Ramos (cell line): ENCODE measurements at regions not wholly inside any gene's neighbourhood (a gene's known extent, or its start where the extent isn't known, plus 50 kb on each side); places are given as distances from the start of the nearest gene placed in this dataset.
"Not testable (repeated sequence)": the region's sequence is repeated elsewhere in the genome, so short reads cannot be mapped to it uniquely, and the experiment has no call there.

Experiments used
- in situ Hi-C: fragments of 300-500 bp; cut with MboI; formaldehyde crosslinking; loops from one replicate; pipeline ENCODE4 v1.14.3; 2022; ENCODE audit warnings: low sequenced_read_pairs; ENCODE audit not compliant: unreplicated experiment

- in situ Hi-C loops: no loop called here
Measured at GRCh38 chr12:69027411-69027881, 94.5 kb upstream of the CPM start.

- in situ Hi-C loops: no loop called here
Measured at GRCh38 chr12:69028941-69029729, 96.2 kb upstream of the CPM start.

GRCh38 chr12:69030321-69030720 lies 97.3 kb upstream of the CPM start:
- in situ Hi-C loops: no loop called here

DNA sequence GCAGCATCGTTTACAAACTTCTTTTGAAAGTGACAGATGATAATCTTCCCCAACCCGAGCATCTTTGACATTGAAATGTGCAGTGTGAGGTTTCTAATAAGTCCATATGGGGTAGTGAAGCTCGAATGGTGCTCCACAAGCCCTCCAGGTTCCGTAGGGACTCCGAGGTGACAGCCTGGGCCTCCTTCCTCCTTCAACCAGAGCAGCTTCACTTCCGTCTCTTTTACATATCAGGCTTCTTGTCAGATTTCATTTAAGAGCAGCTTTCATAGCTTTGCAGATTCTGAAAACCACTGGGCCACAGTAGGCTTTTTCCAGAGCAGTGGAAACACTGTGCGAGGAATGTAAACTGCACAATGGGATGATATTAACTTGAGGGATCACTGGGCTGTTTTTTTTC lies 103.6 kb upstream of the CPM start:
- in situ Hi-C loops: no loop called here

DNA sequence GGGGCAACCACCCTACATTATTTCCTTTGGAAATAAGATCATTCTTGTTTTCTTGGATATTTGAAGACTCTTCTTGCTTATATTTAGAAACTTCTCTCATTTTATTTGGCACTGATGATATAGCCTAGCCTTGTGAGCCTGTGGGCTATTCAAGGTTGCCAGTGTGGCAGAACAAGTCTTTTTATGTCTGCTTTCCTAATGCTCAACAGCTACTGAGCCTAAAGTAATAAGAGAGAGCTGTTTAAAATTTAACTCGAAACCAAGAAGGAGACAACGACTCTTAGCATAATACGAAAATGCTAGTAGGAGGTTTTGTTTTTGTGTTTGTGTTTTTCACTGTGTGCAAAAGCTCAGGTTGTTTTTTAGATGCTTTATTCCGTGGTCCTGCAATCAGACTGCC lies 104.0 kb upstream of the CPM start:
- in situ Hi-C loops: no loop called here

- in situ Hi-C loops: no loop called here
Measured at GRCh38 chr12:69039911-69040310, 106.9 kb upstream of the CPM start.

DNA sequence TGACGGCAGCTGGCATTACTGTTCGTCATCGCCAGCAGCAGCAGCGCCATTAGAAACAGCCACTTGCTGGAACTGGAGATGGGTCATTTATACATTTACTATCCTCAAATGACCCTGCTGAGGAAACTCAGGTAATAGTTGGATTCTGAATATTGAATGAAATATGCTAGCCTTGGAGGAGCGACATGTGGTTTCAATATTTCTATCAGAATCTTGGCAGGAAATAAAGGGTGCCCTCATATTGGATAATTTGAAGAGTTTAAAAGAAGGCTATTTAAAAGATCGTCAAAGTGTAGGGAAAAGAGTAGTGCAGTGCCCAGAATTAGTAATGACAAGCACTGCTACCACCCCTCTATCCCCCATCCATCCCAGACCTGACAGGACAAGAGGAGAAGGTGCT lies 109.6 kb upstream of the CPM start:
- in situ Hi-C loops: no loop called here

- in situ Hi-C loops: no loop called here
Measured at GRCh38 chr12:69042970-69043369, 110.0 kb upstream of the CPM start.

GRCh38 chr12:69044887-69045286 lies 111.9 kb upstream of the CPM start:
- in situ Hi-C loops: no loop called here

- in situ Hi-C loops: no loop called here
Measured at GRCh38 chr12:69045430-69045829, 112.5 kb upstream of the CPM start.

GRCh38 chr12:69046363-69046762 lies 113.4 kb upstream of the CPM start:
- in situ Hi-C loops: no loop called here

DNA sequence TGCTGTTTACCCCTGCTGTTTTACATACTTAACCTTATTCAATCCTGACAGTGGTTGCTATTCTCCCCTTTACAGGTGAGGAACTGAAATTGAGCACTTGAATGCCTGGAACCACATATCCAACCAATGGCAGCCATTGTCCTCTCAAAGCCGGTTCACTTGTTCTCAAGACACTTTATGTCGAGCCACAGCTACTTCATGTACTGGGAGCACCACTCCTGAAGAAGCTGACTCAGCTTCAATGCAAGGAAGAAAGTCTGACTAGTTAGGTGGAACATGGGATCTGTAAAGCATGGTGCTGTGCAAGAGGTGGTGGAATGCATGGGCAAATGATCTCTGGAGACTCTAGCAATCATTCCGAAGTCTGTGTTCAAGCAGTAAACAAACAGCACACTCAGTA lies 113.9 kb upstream of the CPM start:
- in situ Hi-C loops: no loop called here

- in situ Hi-C loops: no loop called here
Measured at GRCh38 chr12:69047990-69048389, 115.0 kb upstream of the CPM start.

GRCh38 chr12:69049855-69050254 lies 116.9 kb upstream of the CPM start:
- in situ Hi-C loops: not testable (repeated sequence)

GRCh38 chr12:69052613-69053408 lies 119.8 kb upstream of the CPM start:
- in situ Hi-C loops: no loop called here

DNA sequence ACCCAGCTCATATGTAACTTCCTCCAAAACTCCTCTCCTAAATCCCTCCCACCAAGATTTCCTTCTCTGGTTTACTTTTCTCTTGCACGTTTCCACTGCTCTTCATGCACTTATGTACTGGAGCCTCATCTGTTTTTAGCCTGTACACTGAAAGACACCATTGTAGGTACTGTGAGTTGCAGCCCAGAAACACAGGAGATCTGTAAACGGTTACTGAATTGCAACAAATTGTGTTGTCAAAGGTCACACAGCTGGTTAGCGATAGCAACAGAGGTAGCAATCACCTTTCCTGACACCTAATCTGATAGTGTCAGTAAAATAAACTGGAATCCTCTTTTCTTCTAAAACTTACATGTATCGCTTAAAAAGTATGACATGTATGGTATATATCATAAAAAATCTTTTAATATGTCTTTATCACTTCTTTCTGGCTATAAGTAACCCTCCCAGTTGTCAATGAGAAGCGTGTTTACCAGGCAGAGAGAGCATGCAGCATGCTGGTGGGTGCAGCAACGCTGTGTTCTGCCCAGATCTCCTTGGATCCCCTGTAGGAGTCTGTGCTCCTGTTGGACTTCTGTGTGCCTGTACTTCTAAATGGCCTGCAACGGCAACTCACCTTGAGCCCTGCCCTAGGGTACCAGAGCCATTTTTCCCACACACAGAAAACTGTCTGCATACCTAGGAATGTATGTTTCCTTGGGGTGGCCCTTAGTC lies 121.5 kb upstream of the CPM start:
- in situ Hi-C loops: no loop called here

- in situ Hi-C loops: no loop called here
Measured at GRCh38 chr12:69055280-69055679, 122.3 kb upstream of the CPM start.

DNA sequence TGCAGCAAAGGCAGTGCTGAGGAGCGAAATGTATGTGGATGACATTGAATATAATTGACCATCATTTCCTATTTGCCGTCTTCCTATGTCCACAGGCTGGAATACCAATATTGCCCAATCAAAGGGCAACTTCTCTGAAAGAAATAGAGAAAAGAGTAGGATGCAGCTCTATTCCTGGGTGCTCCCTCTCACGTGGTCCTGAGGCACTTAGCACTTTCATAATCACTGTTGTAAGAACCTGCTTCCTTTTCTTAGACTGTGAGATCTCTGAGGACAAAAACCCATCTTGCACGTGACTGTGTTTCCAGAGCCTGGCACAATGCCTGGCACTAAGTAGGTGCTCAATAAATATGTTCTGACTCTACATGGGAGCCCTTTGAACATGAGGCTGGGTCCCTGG lies 122.7 kb upstream of the CPM start:
- in situ Hi-C loops: no loop called here

- in situ Hi-C loops: no loop called here
Measured at GRCh38 chr12:69056743-69057515, 124.0 kb upstream of the CPM start.

GRCh38 chr12:69057742-69058141 lies 124.8 kb upstream of the CPM start:
- in situ Hi-C loops: no loop called here
